ENCODE measurements at regions not wholly inside any gene's neighbourhood (a gene's known extent, or its start where the extent isn't known, plus 50 kb on each side); places are given as distances from the start of the nearest gene placed in this dataset.
"Not testable (repeated sequence)": the region's sequence is repeated elsewhere in the genome, so short reads cannot be mapped to it uniquely, and the experiment has no call there.

GRCh38 chr4:111991163-111991562, 154.1 kb upstream of the FAM241A start:
- no peak for DNase-seq

- no peak for DNase-seq
Observed at GRCh38 chr4:111991797-111992196, 153.5 kb upstream of the FAM241A start.

- no peak for DNase-seq
Observed at GRCh38 chr4:111992351-111993168, 152.7 kb upstream of the FAM241A start.

- no peak for DNase-seq
Observed at GRCh38 chr4:111994392-111994791, 150.9 kb upstream of the FAM241A start.

GRCh38 chr4:111997785-111998184, 147.5 kb upstream of the FAM241A start:
- DNase-seq = no peak

GRCh38 chr4:111999801-112000200, 145.5 kb upstream of the FAM241A start:
- DNase-seq = no peak

GRCh38 chr4:112001041-112001440, 144.2 kb upstream of the FAM241A start:
- DNase-seq = no peak

- no peak for DNase-seq
Observed at GRCh38 chr4:112002248-112002661, 143.0 kb upstream of the FAM241A start.

GRCh38 chr4:112003231-112003907, 141.9 kb upstream of the FAM241A start:
- no peak for DNase-seq

GRCh38 chr4:112005027-112005426, 140.2 kb upstream of the FAM241A start:
- no peak for DNase-seq

- no peak for DNase-seq
Observed at GRCh38 chr4:112007391-112007790, 137.9 kb upstream of the FAM241A start.

- DNase-seq = no peak
Observed at GRCh38 chr4:112015960-112016359, 129.3 kb upstream of the FAM241A start.

- DNase-seq = peak; percentile 61
Observed at GRCh38 chr4:112023402-112023950, 121.8 kb upstream of the FAM241A start.

GRCh38 chr4:112026058-112026457, 119.2 kb upstream of the FAM241A start:
- no peak for DNase-seq

GRCh38 chr4:112029771-112030171, 115.5 kb upstream of the FAM241A start:
- DNase-seq = no peak

- DNase-seq = no peak
Observed at GRCh38 chr4:112031712-112032328, 113.4 kb upstream of the FAM241A start.

GRCh38 chr4:112036886-112037285, 108.4 kb upstream of the FAM241A start:
- DNase-seq = no peak

GRCh38 chr4:112038861-112039260, 106.4 kb upstream of the FAM241A start:
- no peak for DNase-seq

GRCh38 chr4:112049119-112049518, 96.1 kb upstream of the FAM241A start:
- not testable (repeated sequence) for DNase-seq

GRCh38 chr4:112053825-112054350, 91.4 kb upstream of the FAM241A start:
- DNase-seq = no peak

GRCh38 chr4:112055100-112055499, 90.2 kb upstream of the FAM241A start:
- no peak for DNase-seq

GRCh38 chr4:112057470-112057869, 87.8 kb upstream of the FAM241A start:
- no peak for DNase-seq

- no peak for DNase-seq
Observed at GRCh38 chr4:112058433-112058832, 86.8 kb upstream of the FAM241A start.

Data from NCI-H2081 treated with DMSO at 0.1 percent for 48 hours (cell line).